WTC11 (cell line): ENCODE measurements at regions not wholly inside any gene's neighbourhood (a gene's known extent, or its start where the extent isn't known, plus 50 kb on each side); places are given as distances from the start of the nearest gene placed in this dataset.

Experiments used
- ATAC-seq: fragments of 200-7000 bp; cut with Tn5 transposase; 2 replicates; pipeline ENCODE4 v1.10.0; 2021; ENCODE audit warnings: mild to moderate bottlenecking, moderate library complexity
- CTCF ChIA-PET: fragments of 300-600 bp; sonication (Branson Sonifier 250); formaldehyde crosslinking; loops from one replicate; lab custom pipeline; 2021; ENCODE audit warnings: antibody characterized with exemption; lab: Charles Lee
- POLR2A ChIA-PET: fragments of 350-600 bp; sonication (Branson Sonifier 250); formaldehyde crosslinking; loops from one replicate; lab custom pipeline; 2021; ENCODE audit warnings: antibody characterized with exemption; lab: Charles Lee
- DNase-seq: peaks from one replicate; pipeline ENCODE4 v3.0.0; 2021; ENCODE audit warnings: low spot score
- H3K27ac Mint-ChIP-seq: 2 replicates; pipeline ENCODE4 v1.8.0; 2021; ENCODE audit warnings: mixed read lengths
- H3K27me3 Mint-ChIP-seq: 2 replicates; pipeline ENCODE4 v1.8.0; 2021; ENCODE audit warnings: low read depth, mild to moderate bottlenecking, moderate library complexity, mixed read lengths
- H3K36me3 Mint-ChIP-seq: 2 replicates; pipeline ENCODE4 v1.8.0; 2021; ENCODE audit warnings: mixed read lengths
- H3K4me1 Mint-ChIP-seq: 2 replicates; pipeline ENCODE4 v1.8.0; 2022; ENCODE audit warnings: mixed read lengths
- H3K4me3 Mint-ChIP-seq: 2 replicates; pipeline ENCODE4 v1.8.0; 2021; ENCODE audit warnings: mild to moderate bottlenecking, moderate library complexity, mixed read lengths
- H3K9me3 Mint-ChIP-seq: 2 replicates; pipeline ENCODE4 v1.8.0; 2021; ENCODE audit warnings: mixed read lengths
- CBFB ChIP-seq: sonication (generic); formaldehyde crosslinking; IDR thresholded peaks from 2 replicates; pipeline ENCODE4 v1.8.1; 2022; ENCODE audit warnings: mild to moderate bottlenecking, low read depth, missing genetic modification reagents
- CREB1 ChIP-seq: sonication (generic); formaldehyde crosslinking; IDR thresholded peaks from 2 replicates; pipeline ENCODE4 v1.8.0; 2023; ENCODE audit warnings: mild to moderate bottlenecking, missing genetic modification reagents
- E2F1 ChIP-seq: sonication (generic); formaldehyde crosslinking; IDR thresholded peaks from 2 replicates; pipeline ENCODE4 v1.8.0; 2022; ENCODE audit warnings: mild to moderate bottlenecking, missing genetic modification reagents
- EMX1 ChIP-seq: fragments of 250-450 bp; sonication (Bioruptor Pico); IDR thresholded peaks from 2 replicates; pipeline ENCODE4 v1.8.0; 2021; ENCODE audit warnings: mild to moderate bottlenecking
- FOXK1 ChIP-seq: sonication (generic); formaldehyde crosslinking; IDR thresholded peaks from 2 replicates; pipeline ENCODE4 v1.8.0; 2022; ENCODE audit warnings: mild to moderate bottlenecking, moderate library complexity, missing genetic modification reagents
- GRHL2 ChIP-seq: fragments of 250-450 bp; sonication (Bioruptor Pico); IDR thresholded peaks from 2 replicates; pipeline ENCODE4 v1.8.0; 2022; ENCODE audit warnings: mild to moderate bottlenecking, moderate library complexity; ENCODE audit not compliant: insufficient replicate concordance, severe bottlenecking
- HMGA2 ChIP-seq: fragments of 250-450 bp; sonication (Bioruptor Pico); IDR thresholded peaks from 2 replicates; pipeline ENCODE4 v1.4.0; 2021; ENCODE audit warnings: mild to moderate bottlenecking, moderate library complexity
- JAZF1 ChIP-seq: fragments of 250-450 bp; sonication (Bioruptor Pico); IDR thresholded peaks from 2 replicates; pipeline ENCODE4 v1.9.0; 2021; ENCODE audit warnings: moderate library complexity, mild to moderate bottlenecking, inconsistent platforms
- SMAD4 ChIP-seq: sonication (generic); formaldehyde crosslinking; IDR thresholded peaks from 2 replicates; pipeline ENCODE4 v1.8.0; 2022; ENCODE audit warnings: mild to moderate bottlenecking, missing genetic modification reagents
- USF2 ChIP-seq: sonication (generic); formaldehyde crosslinking; IDR thresholded peaks from 2 replicates; pipeline ENCODE4 v1.8.1; 2023; ENCODE audit warnings: mild to moderate bottlenecking, missing genetic modification reagents, moderate library complexity
- ZBTB21 ChIP-seq: sonication (generic); formaldehyde crosslinking; IDR thresholded peaks from 2 replicates; pipeline ENCODE4 v1.8.1; 2023; ENCODE audit warnings: mild to moderate bottlenecking, missing genetic modification reagents, borderline replicate concordance
- ZNF121 ChIP-seq: sonication (generic); formaldehyde crosslinking; IDR thresholded peaks from 2 replicates; pipeline ENCODE4 v1.8.0; 2023; ENCODE audit warnings: missing genetic modification reagents
- ZNF263 ChIP-seq: sonication (generic); formaldehyde crosslinking; IDR thresholded peaks from 2 replicates; pipeline ENCODE4 v1.8.1; 2022; ENCODE audit warnings: low read depth, mild to moderate bottlenecking, moderate library complexity, missing genetic modification reagents
- ZNF317 ChIP-seq: sonication (generic); formaldehyde crosslinking; IDR thresholded peaks from 2 replicates; pipeline ENCODE4 v1.8.1; 2023; ENCODE audit warnings: low read depth, mild to moderate bottlenecking, moderate library complexity, missing genetic modification reagents, borderline replicate concordance
- ZNF512 ChIP-seq: sonication (generic); formaldehyde crosslinking; IDR thresholded peaks from 2 replicates; pipeline ENCODE4 v1.8.1; 2022; ENCODE audit warnings: missing genetic modification reagents, borderline replicate concordance
- ZNF532 ChIP-seq: fragments of 250-450 bp; sonication (Bioruptor Pico); IDR thresholded peaks from 2 replicates; pipeline ENCODE4 v1.9.0; 2021; ENCODE audit warnings: mild to moderate bottlenecking, borderline replicate concordance
- ZSCAN18 ChIP-seq: fragments of 250-450 bp; sonication (Bioruptor Pico); IDR thresholded peaks from 2 replicates; pipeline ENCODE4 v2.1.2; 2022; ENCODE audit warnings: mild to moderate bottlenecking, moderate library complexity

- H3K27ac Mint-ChIP-seq, result no peak overlapping the region
- TF ChIP-seq CBFB (CRISPR knock-in tag) (no peak), SMAD4 (CRISPR knock-in tag) (no peak)
- TF ChIP-seq, all 79 proteins: peak for 0
- no peak for ATAC-seq
- H3K4me1 Mint-ChIP-seq, result peaks cover 4% of the 10 kb centered on the region
- no peaks in the 10 kb centered on the region for H3K36me3 Mint-ChIP-seq
- no peak overlapping the region for H3K4me3 Mint-ChIP-seq
- CTCF ChIA-PET, result no interaction called here
- POLR2A ChIA-PET, result no interaction called here
- H3K27me3 Mint-ChIP-seq, result no peaks in the 10 kb centered on the region
- no peaks in the 10 kb centered on the region for H3K9me3 Mint-ChIP-seq
- no peak for DNase-seq
Measured at GRCh38 chr5:58135571-58136335, 324.1 kb downstream of the PLK2 start.

GRCh38 chr5:58133631-58134296 lies 326.1 kb downstream of the PLK2 start:
- ChIA-PET CTCF (no interaction called here), POLR2A (no interaction called here)
- Mint-ChIP-seq H3K27me3 (no peaks in the 10 kb centered on the region), H3K4me3 (no peak overlapping the region), H3K4me1 (peaks cover 4% of the 10 kb centered on the region), H3K27ac (no peak overlapping the region), H3K9me3 (no peaks in the 10 kb centered on the region), H3K36me3 (no peaks in the 10 kb centered on the region)
- ATAC-seq (no peak), DNase-seq (no peak)
- TF ChIP-seq GRHL2 (CRISPR knock-in tag), result no peak
- no peak for TF ChIP-seq SMAD4 (CRISPR knock-in tag)
- no peak for TF ChIP-seq ZBTB21 (CRISPR knock-in tag)
- TF ChIP-seq ZNF317 (CRISPR knock-in tag), result no peak
- no peak for TF ChIP-seq ZSCAN18 (CRISPR knock-in tag)
- no peak for TF ChIP-seq JAZF1 (CRISPR knock-in tag)
- TF ChIP-seq CBFB (CRISPR knock-in tag), result no peak
- TF ChIP-seq USF2 (CRISPR knock-in tag), result no peak
- TF ChIP-seq E2F1 (CRISPR knock-in tag), result no peak
- no peak for TF ChIP-seq CREB1 (CRISPR knock-in tag)
- TF ChIP-seq ZNF121, result no peak
- TF ChIP-seq EMX1 (CRISPR knock-in tag), result no peak
- no peak for TF ChIP-seq ZNF512 (CRISPR knock-in tag)
- TF ChIP-seq ZNF263 (CRISPR knock-in tag), result no peak
- no peak for TF ChIP-seq FOXK1 (CRISPR knock-in tag)
- no peak for TF ChIP-seq ZNF532 (CRISPR knock-in tag)
- no peak for TF ChIP-seq HMGA2 (CRISPR knock-in tag)
